GM20431 (cell line): ENCODE measurements at regions not wholly inside any gene's neighbourhood (a gene's known extent, or its start where the extent isn't known, plus 50 kb on each side); places are given as distances from the start of the nearest gene placed in this dataset.

Source experiments
- in situ Hi-C: fragments of 300-500 bp; cut with MseI, MboI; formaldehyde crosslinking; loops from one replicate; pipeline ENCODE4 v1.15.0; 2020; ENCODE audit warnings: low sequenced_read_pairs; ENCODE audit not compliant: unreplicated experiment

- in situ Hi-C loops, result no loop called here
Measured at GRCh38 chr4:157421365-157421764, 200.8 kb downstream of the GRIA2 start.
